Epithelial cell of prostate (primary cell): ENCODE measurements at regions not wholly inside any gene's neighbourhood (a gene's known extent, or its start where the extent isn't known, plus 50 kb on each side); places are given as distances from the start of the nearest gene placed in this dataset.
"Not testable (repeated sequence)": the region's sequence is repeated elsewhere in the genome, so short reads cannot be mapped to it uniquely, and the experiment has no call there.

Source experiments
- DNase-seq: peaks from one replicate; pipeline ENCODE4 v3.0.0-alpha.2; 2011; ENCODE audit warnings: low read depth, low spot score
- H3K27ac ChIP-seq: fragments of 450-650 bp; 2 replicates; pipeline ENCODE4 v1.5.1; 2017; ENCODE audit warnings: mild to moderate bottlenecking

- DNase-seq: no peak
- no peak overlapping the region for H3K27ac ChIP-seq
These were observed 487.6 kb downstream of the PREX1 start for GRCh38 chr20:48339986-48340882.

GRCh38 chr20:48339190-48339985, 488.4 kb downstream of the PREX1 start:
- H3K27ac ChIP-seq: no peak overlapping the region
- DNase-seq: peak; percentile 5

GRCh38 chr20:48338717-48339116, 489.1 kb downstream of the PREX1 start:
- no peak overlapping the region for H3K27ac ChIP-seq
- no peak for DNase-seq

- no peak for DNase-seq
- H3K27ac ChIP-seq: no peak overlapping the region
These were observed 491.2 kb downstream of the PREX1 start for GRCh38 chr20:48336597-48336996.

- no peak overlapping the region for H3K27ac ChIP-seq
These were observed 492.3 kb downstream of the PREX1 start for GRCh38 chr20:48335308-48336050.

GRCh38 chr20:48333707-48334106, 494.1 kb downstream of the PREX1 start:
- no peak overlapping the region for H3K27ac ChIP-seq
- no peak for DNase-seq

More at GRCh38 chr20:48335308-48336050, 492.3 kb downstream of the PREX1 start:
- DNase-seq: no peak

GRCh38 chr20:48332555-48332954, 495.2 kb downstream of the PREX1 start:
- DNase-seq: no peak
- H3K27ac ChIP-seq: no peak overlapping the region

- no peak for DNase-seq
- H3K27ac ChIP-seq: no peak overlapping the region
These were observed 496.1 kb downstream of the PREX1 start for GRCh38 chr20:48331518-48332286.

GRCh38 chr20:48329676-48330664, 497.8 kb downstream of the PREX1 start:
- no peak for DNase-seq
- no peak overlapping the region for H3K27ac ChIP-seq

- DNase-seq: no peak
- no peak overlapping the region for H3K27ac ChIP-seq
These were observed 498.7 kb downstream of the PREX1 start for GRCh38 chr20:48329031-48329615.

- DNase-seq, H3K27ac ChIP-seq: not testable (repeated sequence)
These were observed 500.0 kb downstream of the PREX1 start for GRCh38 chr20:48327848-48328247.

- DNase-seq: no peak
- H3K27ac ChIP-seq: no peak overlapping the region
These were observed 500.9 kb downstream of the PREX1 start for GRCh38 chr20:48326868-48327267.

- no peak overlapping the region for H3K27ac ChIP-seq
- DNase-seq: no peak
These were observed 501.4 kb downstream of the PREX1 start for GRCh38 chr20:48326434-48326691.

GRCh38 chr20:48325656-48326433, 502.0 kb downstream of the PREX1 start:
- no peak overlapping the region for H3K27ac ChIP-seq
- DNase-seq: no peak

- no peak overlapping the region for H3K27ac ChIP-seq
- DNase-seq: no peak
These were observed 503.1 kb downstream of the PREX1 start for GRCh38 chr20:48324744-48325143.

- no peak overlapping the region for H3K27ac ChIP-seq
- DNase-seq: no peak
These were observed 506.5 kb downstream of the PREX1 start for GRCh38 chr20:48321271-48321670.

- no peak overlapping the region for H3K27ac ChIP-seq
- no peak for DNase-seq
These were observed 507.7 kb downstream of the PREX1 start for GRCh38 chr20:48319943-48320584.
